ENCODE measurements at regions not wholly inside any gene's neighbourhood (a gene's known extent, or its start where the extent isn't known, plus 50 kb on each side); places are given as distances from the start of the nearest gene placed in this dataset.

DNA sequence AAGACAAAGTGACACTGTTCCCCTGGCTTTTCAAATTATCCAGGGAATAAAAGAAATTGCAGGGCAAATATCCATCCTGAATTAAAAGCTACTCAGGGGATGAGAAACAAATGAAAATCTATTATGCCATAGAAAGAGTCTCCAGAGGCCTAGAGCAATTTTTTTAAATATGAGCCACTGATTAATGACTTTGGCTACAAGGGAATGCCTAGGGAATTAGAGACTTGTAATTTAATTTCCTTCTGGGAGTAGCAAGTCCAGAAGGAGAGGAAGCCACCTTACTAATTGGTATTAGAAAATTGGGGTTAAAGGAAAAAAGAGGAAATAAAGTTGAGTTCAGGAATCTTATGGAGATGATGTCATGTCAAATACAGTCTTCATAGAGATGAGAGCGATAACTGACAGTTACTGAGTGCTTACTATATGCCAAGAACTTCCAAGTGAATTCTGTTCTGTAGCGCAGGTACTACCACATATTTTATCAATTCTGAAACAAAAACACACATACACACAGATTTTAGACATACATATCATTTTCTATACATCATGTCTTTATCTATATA, 304.4 kb downstream of the DUSP6 start:
- H3K4me1 ChIP-seq (ENCODE audit: control insufficient read depth in 1 of 2, low read depth in 2 of 2): no peaks in the 10 kb centered on the region
- H3K4me3 ChIP-seq: no peak overlapping the region
- ATAC-seq (ENCODE audit: insufficient number of reproducible peaks, low FRiP score, low read depth): no peak
- no peaks in the 10 kb centered on the region for H3K9me3 ChIP-seq
- DNase-seq (ENCODE audit: low spot score): no peak
- no peak overlapping the region for H3K27ac ChIP-seq
- no peak for TF ChIP-seq CTCF (IDR thresholded peaks at IDR 0.05)
- no peaks in the 10 kb centered on the region for H3K36me3 ChIP-seq
- no peaks in the 10 kb centered on the region for H3K27me3 ChIP-seq (replicated peaks; ENCODE audit: insufficient read depth)

DNA sequence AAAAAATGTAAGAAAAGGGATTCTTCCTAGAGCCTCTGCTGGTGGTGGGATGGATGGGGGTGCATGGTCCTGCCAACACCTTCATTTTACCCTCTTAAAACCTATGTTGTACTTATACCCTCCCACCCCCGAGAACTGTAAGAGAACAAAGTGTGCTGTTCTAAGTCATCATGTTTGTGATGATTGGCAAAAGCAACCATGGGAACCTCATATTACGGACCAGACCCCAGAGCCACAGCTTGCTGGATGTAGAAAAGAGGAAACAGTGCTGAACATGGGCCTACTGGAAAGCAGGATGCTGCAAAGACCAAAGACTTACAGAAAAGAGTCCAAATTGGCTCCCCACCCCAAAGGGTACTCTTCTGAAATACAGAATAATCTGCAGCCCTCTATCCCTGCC, 311.2 kb downstream of the DUSP6 start:
- Histone ChIP-seq H3K9me3 (no peaks in the 10 kb centered on the region), H3K36me3 (no peaks in the 10 kb centered on the region), H3K27ac (no peak overlapping the region), H3K4me3 (no peak overlapping the region), H3K27me3 (replicated peaks; ENCODE audit: insufficient read depth) (no peaks in the 10 kb centered on the region), H3K4me1 (ENCODE audit: control insufficient read depth in 1 of 2, low read depth in 2 of 2) (no peaks in the 10 kb centered on the region)
- no peak for TF ChIP-seq CTCF (IDR thresholded peaks at IDR 0.05)
- DNase-seq (ENCODE audit: low spot score) (no peak), ATAC-seq (ENCODE audit: insufficient number of reproducible peaks, low FRiP score, low read depth) (no peak)

GRCh38 chr12:89040146-89040964, 311.9 kb downstream of the DUSP6 start:
- Histone ChIP-seq H3K4me3 (no peak overlapping the region), H3K9me3 (no peaks in the 10 kb centered on the region), H3K4me1 (ENCODE audit: control insufficient read depth in 1 of 2, low read depth in 2 of 2) (no peaks in the 10 kb centered on the region), H3K27ac (no peak overlapping the region), H3K27me3 (replicated peaks; ENCODE audit: insufficient read depth) (no peaks in the 10 kb centered on the region), H3K36me3 (no peaks in the 10 kb centered on the region)
- no peak for TF ChIP-seq CTCF (IDR thresholded peaks at IDR 0.05)
- no peak for DNase-seq (ENCODE audit: low spot score)
- no peak for ATAC-seq (ENCODE audit: insufficient number of reproducible peaks, low FRiP score, low read depth)

DNA sequence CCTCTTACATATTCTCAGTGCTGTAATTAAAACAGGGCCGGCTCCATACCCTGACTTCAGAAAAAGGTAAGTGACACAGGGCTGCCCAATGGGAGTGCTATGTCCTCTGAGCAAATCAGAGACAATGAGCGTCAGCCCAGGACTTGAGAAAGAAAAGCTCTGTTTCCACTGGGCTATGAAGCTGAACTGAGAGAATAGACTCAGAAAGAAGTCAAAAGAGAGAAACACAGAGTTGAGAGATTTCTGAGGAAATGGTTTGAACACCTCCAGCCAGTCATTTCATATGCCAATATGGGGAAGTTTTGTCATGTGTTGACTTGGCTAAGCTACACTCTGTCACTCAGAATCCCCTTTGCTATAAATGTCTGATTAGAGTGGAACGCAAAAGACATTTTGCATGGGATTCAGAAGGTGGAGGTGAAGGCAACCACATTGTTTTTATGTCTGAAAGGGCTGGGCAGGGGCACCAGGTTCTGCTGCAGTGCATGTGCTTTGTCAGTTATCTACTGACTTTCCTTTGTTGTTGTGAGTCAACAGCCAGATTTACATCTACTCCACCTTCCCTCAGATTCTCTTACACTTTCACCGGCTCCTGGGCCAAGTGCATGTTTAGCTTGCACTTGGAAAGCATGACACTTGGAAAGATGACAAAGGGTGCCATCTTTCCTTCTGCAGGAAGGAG, 313.3 kb downstream of the DUSP6 start:
- H3K9me3 ChIP-seq: no peaks in the 10 kb centered on the region
- TF ChIP-seq CTCF (IDR thresholded peaks at IDR 0.05): no peak
- no peak overlapping the region for H3K4me3 ChIP-seq
- ATAC-seq (ENCODE audit: insufficient number of reproducible peaks, low FRiP score, low read depth) (no peak), DNase-seq (ENCODE audit: low spot score) (no peak)
- no peaks in the 10 kb centered on the region for H3K4me1 ChIP-seq (ENCODE audit: control insufficient read depth in 1 of 2, low read depth in 2 of 2)
- H3K27ac ChIP-seq: no peak overlapping the region
- no peaks in the 10 kb centered on the region for H3K27me3 ChIP-seq (replicated peaks; ENCODE audit: insufficient read depth)
- no peaks in the 10 kb centered on the region for H3K36me3 ChIP-seq

DNA sequence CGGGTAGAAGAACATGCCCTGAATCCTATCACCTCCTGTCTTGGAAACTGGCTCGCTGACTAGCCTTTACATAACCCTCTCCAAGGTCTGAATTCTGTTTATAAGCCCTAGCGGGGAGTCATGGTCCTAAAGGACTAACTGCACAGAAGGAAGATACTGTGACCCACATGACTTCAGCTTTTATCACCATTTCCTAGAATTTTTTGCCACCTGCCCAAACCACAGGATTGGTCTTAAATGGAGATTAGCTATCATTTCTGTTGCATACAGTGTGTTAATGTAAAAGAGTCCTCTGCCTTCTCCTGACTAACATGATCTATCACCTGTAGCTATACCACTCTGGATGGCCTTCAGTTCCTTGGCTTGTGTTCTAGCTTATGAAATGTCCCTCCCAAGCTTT, 319.2 kb downstream of the DUSP6 start:
- Histone ChIP-seq H3K4me1 (ENCODE audit: control insufficient read depth in 1 of 2, low read depth in 2 of 2) (no peaks in the 10 kb centered on the region), H3K9me3 (no peaks in the 10 kb centered on the region), H3K27ac (no peak overlapping the region), H3K4me3 (no peak overlapping the region), H3K36me3 (no peaks in the 10 kb centered on the region), H3K27me3 (replicated peaks; ENCODE audit: insufficient read depth) (no peaks in the 10 kb centered on the region)
- no peak for ATAC-seq (ENCODE audit: insufficient number of reproducible peaks, low FRiP score, low read depth)
- no peak for TF ChIP-seq CTCF (IDR thresholded peaks at IDR 0.05)
- DNase-seq (ENCODE audit: low spot score): no peak

Data from thoracic aorta (tissue), 2 donors.